Activated T-cell treated with anti-CD3 and anti-CD28 coated beads, Interleukin-2, amount 50 U/mL, for 24 hours (primary cell): ENCODE measurements at regions not wholly inside any gene's neighbourhood (a gene's known extent, or its start where the extent isn't known, plus 50 kb on each side); places are given as distances from the start of the nearest gene placed in this dataset.
"Not testable (repeated sequence)": the region's sequence is repeated elsewhere in the genome, so short reads cannot be mapped to it uniquely, and the experiment has no call there.

Experiments
- DNase-seq: peaks from one replicate; pipeline ENCODE4 v3.0.0-alpha.2; 2020
- H3K27ac Mint-ChIP-seq: 2 replicates; pipeline ENCODE4 v1.8.0; 2020; ENCODE audit warnings: mild to moderate bottlenecking, mixed read lengths
- H3K27me3 Mint-ChIP-seq: 2 replicates; pipeline ENCODE4 v1.8.0; 2020; ENCODE audit warnings: mixed read lengths
- H3K36me3 Mint-ChIP-seq: 2 replicates; pipeline ENCODE4 v1.8.0; 2020; ENCODE audit warnings: low read depth, mixed read lengths
- H3K4me1 Mint-ChIP-seq: 2 replicates; pipeline ENCODE4 v1.8.0; 2020; ENCODE audit warnings: low read depth, mixed read lengths
- H3K4me3 Mint-ChIP-seq: 2 replicates; pipeline ENCODE4 v1.8.0; 2020; ENCODE audit warnings: mild to moderate bottlenecking, moderate library complexity, mixed read lengths
- H3K9me3 Mint-ChIP-seq: 2 replicates; pipeline ENCODE4 v1.8.0; 2020; ENCODE audit warnings: mixed read lengths

- Mint-ChIP-seq H3K27ac (no peak overlapping the region), H3K9me3 (no peaks in the 10 kb centered on the region), H3K4me3 (no peak overlapping the region), H3K4me1 (no peaks in the 10 kb centered on the region), H3K27me3 (peaks cover 11% of the 10 kb centered on the region), H3K36me3 (no peaks in the 10 kb centered on the region)
- no peak for DNase-seq
Observed at GRCh38 chrX:73916931-73917667, 64.6 kb upstream of the XIST start.

DNA sequence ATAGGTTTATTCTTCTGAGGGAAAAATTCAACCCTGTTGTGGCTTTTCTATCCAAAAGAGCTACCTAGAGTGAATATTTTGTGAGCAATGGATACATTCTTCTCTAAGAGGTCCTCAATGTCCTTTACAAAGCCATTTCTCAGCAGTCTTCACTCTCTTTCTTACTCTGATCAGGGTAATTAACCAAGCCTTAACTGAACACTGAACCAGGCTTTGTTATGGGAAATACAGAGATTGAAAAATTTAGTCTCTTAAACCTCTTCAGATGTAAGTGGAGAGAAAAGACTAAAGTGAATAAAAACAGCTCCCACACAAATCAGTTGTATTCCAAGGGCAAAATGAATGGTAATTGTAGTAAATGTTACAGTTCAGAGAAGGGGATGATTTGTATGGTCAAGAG lies 64.0 kb upstream of the XIST start:
- H3K9me3 Mint-ChIP-seq, result no peaks in the 10 kb centered on the region
- H3K4me3 Mint-ChIP-seq, result no peak overlapping the region
- peaks cover 13% of the 10 kb centered on the region for H3K27me3 Mint-ChIP-seq
- no peak for DNase-seq
- H3K36me3 Mint-ChIP-seq, result no peaks in the 10 kb centered on the region
- H3K27ac Mint-ChIP-seq, result no peak overlapping the region
- no peaks in the 10 kb centered on the region for H3K4me1 Mint-ChIP-seq

DNA sequence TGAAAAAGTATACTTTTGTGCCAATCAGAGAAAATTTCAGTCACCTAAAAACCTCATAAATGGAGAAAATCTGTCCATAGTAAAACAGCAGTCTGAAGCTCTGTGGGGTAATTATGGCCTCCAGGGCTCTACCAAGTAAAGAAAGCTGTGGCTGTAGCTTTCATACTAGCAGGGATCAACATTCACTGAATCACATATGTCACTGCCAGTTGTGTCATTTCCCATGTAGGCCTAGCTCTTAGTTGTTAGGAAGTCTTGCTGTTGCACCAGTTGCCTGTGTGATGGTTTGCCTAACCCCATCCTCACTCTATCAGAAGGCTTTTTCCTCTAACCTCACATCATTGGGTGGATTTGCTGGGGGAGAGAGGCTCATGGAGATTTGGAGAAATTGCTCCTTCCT lies 62.3 kb upstream of the XIST start:
- not testable (repeated sequence) for H3K4me1 Mint-ChIP-seq, DNase-seq, H3K4me3 Mint-ChIP-seq, H3K27ac Mint-ChIP-seq, H3K9me3 Mint-ChIP-seq, H3K36me3 Mint-ChIP-seq
- H3K27me3 Mint-ChIP-seq, result peaks cover 29% of the 10 kb centered on the region

- Mint-ChIP-seq H3K36me3 (no peaks in the 10 kb centered on the region), H3K4me1 (no peaks in the 10 kb centered on the region), H3K4me3 (no peak overlapping the region), H3K27ac (no peak overlapping the region), H3K27me3 (peaks cover 29% of the 10 kb centered on the region), H3K9me3 (no peaks in the 10 kb centered on the region)
- DNase-seq, result no peak
Observed at GRCh38 chrX:73913580-73913979, 61.1 kb upstream of the XIST start.

GRCh38 chrX:73911946-73912345 lies 59.4 kb upstream of the XIST start:
- not testable (repeated sequence) for H3K4me1 Mint-ChIP-seq, H3K9me3 Mint-ChIP-seq, H3K27ac Mint-ChIP-seq

DNA sequence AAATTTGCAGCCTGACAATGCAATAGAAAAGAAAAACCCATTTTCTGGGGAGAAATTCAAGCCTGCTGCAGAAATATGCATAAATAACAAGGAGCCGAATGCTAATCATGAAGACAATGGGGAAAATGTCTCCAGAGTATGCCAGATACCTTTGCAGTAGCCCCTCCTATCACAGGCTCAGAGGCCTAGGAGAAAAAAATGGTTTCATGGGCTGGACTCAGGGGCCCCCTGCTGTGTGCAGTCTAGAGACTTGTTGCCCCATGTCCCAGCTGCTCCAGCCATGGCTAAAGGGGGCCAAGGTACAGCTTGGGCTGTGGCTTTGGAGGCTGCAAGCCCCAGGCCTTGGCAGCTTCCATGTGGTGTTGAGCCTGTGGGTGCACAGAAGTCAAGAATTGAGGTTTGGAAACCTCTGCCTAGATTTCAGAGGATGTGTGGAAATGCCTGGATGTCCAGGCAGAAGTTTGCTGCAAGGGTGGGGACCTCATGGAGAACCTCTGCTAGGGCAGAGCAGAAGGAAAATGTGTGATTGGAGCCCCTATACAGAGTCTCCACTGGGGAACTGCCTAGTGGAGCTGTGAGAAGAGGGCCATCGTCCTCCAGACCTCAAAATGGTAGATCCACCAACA lies 53.3 kb upstream of the XIST start:
- Mint-ChIP-seq H3K27me3 (peaks cover 13% of the 10 kb centered on the region), H3K9me3 (peaks cover 16% of the 10 kb centered on the region)
- H3K27ac Mint-ChIP-seq, H3K4me1 Mint-ChIP-seq, DNase-seq, H3K4me3 Mint-ChIP-seq, H3K36me3 Mint-ChIP-seq: not testable (repeated sequence)

More at GRCh38 chrX:73911946-73912345, 59.4 kb upstream of the XIST start:
- not testable (repeated sequence) for H3K4me3 Mint-ChIP-seq, DNase-seq, H3K36me3 Mint-ChIP-seq
- H3K27me3 Mint-ChIP-seq, result peaks cover 29% of the 10 kb centered on the region

DNA sequence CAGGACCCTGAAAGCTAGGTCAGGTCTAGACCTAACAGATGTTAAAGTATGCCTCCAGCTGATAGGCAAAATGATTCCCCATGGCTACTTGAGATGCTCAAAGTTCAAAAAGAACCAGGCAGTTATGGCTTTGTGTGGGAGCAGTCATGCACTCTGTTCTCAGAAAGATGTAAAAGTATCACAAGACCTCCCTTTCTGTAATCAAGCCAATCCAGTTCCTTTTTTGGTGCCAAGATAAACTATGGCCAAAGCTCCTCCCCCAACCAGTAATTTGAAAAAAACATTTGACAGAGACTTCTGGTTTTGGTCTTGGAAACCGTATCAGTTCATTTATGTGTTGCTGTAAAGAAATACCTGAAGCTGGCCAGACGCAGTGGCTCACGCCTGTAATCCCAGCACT lies 51.4 kb upstream of the XIST start:
- Mint-ChIP-seq H3K4me1 (no peaks in the 10 kb centered on the region), H3K4me3 (no peak overlapping the region), H3K27ac (no peak overlapping the region), H3K27me3 (peaks cover 3% of the 10 kb centered on the region), H3K36me3 (no peaks in the 10 kb centered on the region), H3K9me3 (peaks cover 16% of the 10 kb centered on the region)
- DNase-seq, result no peak
